ENCODE measurements at regions not wholly inside any gene's neighbourhood (a gene's known extent, or its start where the extent isn't known, plus 50 kb on each side); places are given as distances from the start of the nearest gene placed in this dataset.
"Not testable (repeated sequence)": the region's sequence is repeated elsewhere in the genome, so short reads cannot be mapped to it uniquely, and the experiment has no call there.

DNA sequence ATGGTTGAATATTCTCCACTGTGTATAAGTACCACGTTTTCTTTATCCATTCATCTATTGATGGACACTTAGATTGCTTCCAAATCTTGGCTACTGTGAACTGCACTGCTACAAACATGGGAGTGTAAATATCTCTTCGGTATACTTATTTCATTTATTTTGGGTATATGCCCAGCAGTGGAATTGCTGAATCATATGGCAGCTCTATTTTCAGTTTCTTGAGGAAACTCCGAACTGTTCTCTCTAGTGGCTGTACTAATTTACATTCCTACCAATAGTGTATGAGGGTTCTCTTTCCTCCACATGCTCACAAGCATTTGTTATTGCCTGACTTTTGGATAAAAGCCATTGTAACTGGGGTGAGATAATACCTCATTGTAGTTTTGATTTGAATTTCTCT lies 623.1 kb upstream of the LRFN5 start (continued):
- TF ChIP-seq, protein P1, sequence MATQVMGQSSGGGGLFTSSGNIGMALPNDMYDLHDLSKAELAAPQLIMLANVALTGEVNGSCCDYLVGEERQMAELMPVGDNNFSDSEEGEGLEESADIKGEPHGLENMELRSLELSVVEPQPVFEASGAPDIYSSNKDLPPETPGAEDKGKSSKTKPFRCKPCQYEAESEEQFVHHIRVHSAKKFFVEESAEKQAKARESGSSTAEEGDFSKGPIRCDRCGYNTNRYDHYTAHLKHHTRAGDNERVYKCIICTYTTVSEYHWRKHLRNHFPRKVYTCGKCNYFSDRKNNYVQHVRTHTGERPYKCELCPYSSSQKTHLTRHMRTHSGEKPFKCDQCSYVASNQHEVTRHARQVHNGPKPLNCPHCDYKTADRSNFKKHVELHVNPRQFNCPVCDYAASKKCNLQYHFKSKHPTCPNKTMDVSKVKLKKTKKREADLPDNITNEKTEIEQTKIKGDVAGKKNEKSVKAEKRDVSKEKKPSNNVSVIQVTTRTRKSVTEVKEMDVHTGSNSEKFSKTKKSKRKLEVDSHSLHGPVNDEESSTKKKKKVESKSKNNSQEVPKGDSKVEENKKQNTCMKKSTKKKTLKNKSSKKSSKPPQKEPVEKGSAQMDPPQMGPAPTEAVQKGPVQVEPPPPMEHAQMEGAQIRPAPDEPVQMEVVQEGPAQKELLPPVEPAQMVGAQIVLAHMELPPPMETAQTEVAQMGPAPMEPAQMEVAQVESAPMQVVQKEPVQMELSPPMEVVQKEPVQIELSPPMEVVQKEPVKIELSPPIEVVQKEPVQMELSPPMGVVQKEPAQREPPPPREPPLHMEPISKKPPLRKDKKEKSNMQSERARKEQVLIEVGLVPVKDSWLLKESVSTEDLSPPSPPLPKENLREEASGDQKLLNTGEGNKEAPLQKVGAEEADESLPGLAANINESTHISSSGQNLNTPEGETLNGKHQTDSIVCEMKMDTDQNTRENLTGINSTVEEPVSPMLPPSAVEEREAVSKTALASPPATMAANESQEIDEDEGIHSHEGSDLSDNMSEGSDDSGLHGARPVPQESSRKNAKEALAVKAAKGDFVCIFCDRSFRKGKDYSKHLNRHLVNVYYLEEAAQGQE (IDR thresholded peaks at IDR 0.05; ENCODE audit: low read depth) = no peak

DNA sequence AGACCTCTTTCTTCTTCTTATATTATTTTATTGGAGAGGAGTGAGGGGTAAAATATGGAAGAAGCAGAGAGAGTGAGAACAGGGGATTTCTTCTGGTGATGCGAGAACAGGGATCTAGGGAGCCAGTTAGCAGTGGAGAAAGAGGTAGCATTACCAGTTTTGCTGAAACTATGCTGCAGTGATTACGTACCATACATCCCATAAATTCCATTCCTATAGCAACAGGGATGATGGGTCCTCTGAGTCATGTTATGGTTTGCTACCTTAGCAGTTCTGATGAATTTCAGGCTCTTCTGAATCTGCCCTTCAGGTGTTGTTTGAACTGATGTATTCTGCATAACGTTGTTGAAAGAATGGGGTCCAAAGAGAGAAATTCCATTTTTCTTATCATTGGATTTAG lies 625.4 kb upstream of the LRFN5 start:
- ChIA-PET POLR2A (no interaction called here), CTCF (no interaction called here), RAD21 (ENCODE audit: low non-redundant PET in 1 of 2, low total read pairs in 2 of 2, uncharacterized antibody in 2 of 2, unreplicated experiment in 2 of 2) (no interaction called here)
- DNase-seq (ENCODE audit: low read depth, low spot score) = no peak
- Histone ChIP-seq H3K36me3 (ENCODE audit: control insufficient read depth in 1 of 2, insufficient read depth in 2 of 2, low read length in 2 of 2) (no peaks in the 10 kb centered on the region), H3K4me2 (ENCODE audit: low read length) (no peak overlapping the region), H3K9me2 (ENCODE audit: insufficient read depth) (no peaks in the 10 kb centered on the region), H3K79me2 (ENCODE audit: insufficient read depth, low read length) (no peaks in the 10 kb centered on the region), H3K9ac (ENCODE audit: low read length) (no peak overlapping the region), H3K9me3 (ENCODE audit: control insufficient read depth in 1 of 2, insufficient read depth in 1 of 2, low read depth in 1 of 2, low read length in 2 of 2) (no peaks in the 10 kb centered on the region), H2AFZ (ENCODE audit: low read depth, low read length, poor library complexity, severe bottlenecking) (no peak overlapping the region), H3K4me1 (ENCODE audit: control insufficient read depth in 1 of 2, insufficient read depth in 2 of 2, low read length in 2 of 2) (no peaks in the 10 kb centered on the region), H3K4me3 (replicated peaks in 1 of 2; ENCODE audit: low read depth in 1 of 2, low read length in 2 of 2) (no peak overlapping the region), H4K20me1 (ENCODE audit: insufficient read depth) (no peaks in the 10 kb centered on the region; the same call in 1 of the 2 replicates), H3K27me3 (ENCODE audit: insufficient read depth, low read length) (no peaks in the 10 kb centered on the region), H3K27ac (ENCODE audit: low read depth, low read length) (no peak overlapping the region)
- BruUV-seq (replicated peaks) = no TSS peak
- intact Hi-C loops (cut with micrococcal nuclease) = no loop called here
- no peak for ATAC-seq
- TF ChIP-seq, protein P2, sequence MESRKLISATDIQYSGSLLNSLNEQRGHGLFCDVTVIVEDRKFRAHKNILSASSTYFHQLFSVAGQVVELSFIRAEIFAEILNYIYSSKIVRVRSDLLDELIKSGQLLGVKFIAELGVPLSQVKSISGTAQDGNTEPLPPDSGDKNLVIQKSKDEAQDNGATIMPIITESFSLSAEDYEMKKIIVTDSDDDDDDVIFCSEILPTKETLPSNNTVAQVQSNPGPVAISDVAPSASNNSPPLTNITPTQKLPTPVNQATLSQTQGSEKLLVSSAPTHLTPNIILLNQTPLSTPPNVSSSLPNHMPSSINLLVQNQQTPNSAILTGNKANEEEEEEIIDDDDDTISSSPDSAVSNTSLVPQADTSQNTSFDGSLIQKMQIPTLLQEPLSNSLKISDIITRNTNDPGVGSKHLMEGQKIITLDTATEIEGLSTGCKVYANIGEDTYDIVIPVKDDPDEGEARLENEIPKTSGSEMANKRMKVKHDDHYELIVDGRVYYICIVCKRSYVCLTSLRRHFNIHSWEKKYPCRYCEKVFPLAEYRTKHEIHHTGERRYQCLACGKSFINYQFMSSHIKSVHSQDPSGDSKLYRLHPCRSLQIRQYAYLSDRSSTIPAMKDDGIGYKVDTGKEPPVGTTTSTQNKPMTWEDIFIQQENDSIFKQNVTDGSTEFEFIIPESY (IDR thresholded peaks at IDR 0.05; ENCODE audit: extremely low read depth, insufficient replicate concordance, low read length) = no peak

DNA sequence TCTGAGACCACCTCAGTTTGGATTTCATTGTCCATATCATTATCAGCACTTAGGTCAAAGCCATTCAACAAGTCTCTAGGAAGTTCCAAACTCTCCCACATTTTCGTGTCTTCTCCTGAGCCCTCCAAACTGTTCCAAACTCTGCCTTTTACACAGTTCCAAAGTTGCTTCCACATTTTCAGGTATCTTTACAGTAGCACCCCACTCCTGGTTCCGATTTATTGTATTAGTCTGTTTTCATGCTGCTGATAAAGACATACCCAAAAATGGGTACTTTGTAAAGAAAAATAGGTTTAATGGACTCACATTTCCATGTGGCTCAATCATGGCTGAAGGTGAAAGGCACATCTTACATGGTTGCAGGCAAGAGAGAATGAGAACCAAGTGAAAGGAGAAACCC lies 646.4 kb upstream of the LRFN5 start:
- H3K79me2 ChIP-seq (ENCODE audit: insufficient read depth, low read length); H3K36me3 ChIP-seq (ENCODE audit: control insufficient read depth in 1 of 2, insufficient read depth in 2 of 2, low read length in 2 of 2); H3K9ac ChIP-seq (ENCODE audit: low read length); ATAC-seq; H3K27me3 ChIP-seq (ENCODE audit: insufficient read depth, low read length); H2AFZ ChIP-seq (ENCODE audit: low read depth, low read length, poor library complexity, severe bottlenecking); DNase-seq (ENCODE audit: low read depth, low spot score); H3K4me1 ChIP-seq (ENCODE audit: control insufficient read depth in 1 of 2, insufficient read depth in 2 of 2, low read length in 2 of 2); H3K4me3 ChIP-seq (replicated peaks in 1 of 2; ENCODE audit: low read depth in 1 of 2, low read length in 2 of 2); POLR2A ChIA-PET; H4K20me1 ChIP-seq (ENCODE audit: insufficient read depth); H3K9me2 ChIP-seq (ENCODE audit: insufficient read depth); CTCF ChIA-PET; BruUV-seq (replicated peaks); H3K9me3 ChIP-seq (ENCODE audit: control insufficient read depth in 1 of 2, insufficient read depth in 1 of 2, low read depth in 1 of 2, low read length in 2 of 2); RAD21 ChIA-PET (ENCODE audit: low non-redundant PET in 1 of 2, low total read pairs in 2 of 2, uncharacterized antibody in 2 of 2, unreplicated experiment in 2 of 2); H3K4me2 ChIP-seq (ENCODE audit: low read length); intact Hi-C loops (cut with micrococcal nuclease); H3K27ac ChIP-seq (ENCODE audit: low read depth, low read length): not testable (repeated sequence)
